H1 (cell line): ENCODE measurements at regions not wholly inside any gene's neighbourhood (a gene's known extent, or its start where the extent isn't known, plus 50 kb on each side); places are given as distances from the start of the nearest gene placed in this dataset.

Source experiments
- CEBPB ChIP-seq: IDR thresholded peaks from 2 replicates; pipeline ENCODE4 v1.6.1; 2012; ENCODE audit warnings: low read depth, low read length
- EGR1 ChIP-seq: IDR thresholded peaks from 2 replicates; pipeline ENCODE4 v1.6.1; 2011; ENCODE audit warnings: low read depth, low read length, borderline replicate concordance
- EP300 ChIP-seq, 2 experiments: IDR thresholded peaks; 1 replicate in 1 of 2; 2 replicates in 1 of 2; pipeline ENCODE4 v1.6.1; 2011 to 2012; ENCODE audit warnings: low read depth in 2 of 2, low read length in 2 of 2, mild to moderate bottlenecking in 2 of 2, borderline replicate concordance in 1 of 2, inconsistent platforms in 1 of 2, moderate library complexity in 1 of 2
- KDM4A ChIP-seq: IDR thresholded peaks from one replicate; pipeline ENCODE4 v1.7.1; 2012; ENCODE audit warnings: low read depth, mild to moderate bottlenecking, moderate library complexity, low read length, inconsistent platforms; ENCODE audit not compliant: severe bottlenecking
- MAX ChIP-seq: IDR thresholded peaks from 2 replicates; pipeline ENCODE4 v1.6.1; 2012; ENCODE audit warnings: inconsistent platforms
- RBBP5 ChIP-seq: IDR thresholded peaks from 2 replicates; pipeline ENCODE4 v1.7.1; 2012; ENCODE audit warnings: low read depth, mild to moderate bottlenecking, inconsistent platforms, low read length, moderate library complexity, borderline replicate concordance
- SP2 ChIP-seq: IDR thresholded peaks from 2 replicates; pipeline ENCODE4 v1.6.1; 2012; ENCODE audit warnings: mild to moderate bottlenecking, low read length, inconsistent platforms
- SUZ12 ChIP-seq: fragments of 200-600 bp; sonication (generic); IDR thresholded peaks from 2 replicates; pipeline ENCODE4 v1.6.1; 2012; ENCODE audit warnings: mild to moderate bottlenecking, inconsistent platforms, low read length, moderate library complexity, mixed read lengths
- ZNF274 ChIP-seq: IDR thresholded peaks from 2 replicates; pipeline ENCODE4 v1.7.0; 2012; ENCODE audit warnings: low read length, borderline replicate concordance; ENCODE audit errors: extremely low read depth

GRCh38 chr11:8777907-8778767 is 95.5 kb downstream of the RPL27A start (continued):
- TF ChIP-seq RBBP5 = no peak
- no peak for TF ChIP-seq EGR1
- no peak for TF ChIP-seq SP2
- no peak for TF ChIP-seq CEBPB
- no peak for TF ChIP-seq MAX
- TF ChIP-seq SUZ12 = no peak
- no peak for TF ChIP-seq EP300 (IDR thresholded peaks at IDR 0.05; ENCODE audit: borderline replicate concordance in 1 of 2, low read depth in 2 of 2, low read length in 2 of 2)
- TF ChIP-seq ZNF274 = no peak
- TF ChIP-seq KDM4A = no peak
